ENCODE measurements at regions not wholly inside any gene's neighbourhood (a gene's known extent, or its start where the extent isn't known, plus 50 kb on each side); places are given as distances from the start of the nearest gene placed in this dataset.

DNA sequence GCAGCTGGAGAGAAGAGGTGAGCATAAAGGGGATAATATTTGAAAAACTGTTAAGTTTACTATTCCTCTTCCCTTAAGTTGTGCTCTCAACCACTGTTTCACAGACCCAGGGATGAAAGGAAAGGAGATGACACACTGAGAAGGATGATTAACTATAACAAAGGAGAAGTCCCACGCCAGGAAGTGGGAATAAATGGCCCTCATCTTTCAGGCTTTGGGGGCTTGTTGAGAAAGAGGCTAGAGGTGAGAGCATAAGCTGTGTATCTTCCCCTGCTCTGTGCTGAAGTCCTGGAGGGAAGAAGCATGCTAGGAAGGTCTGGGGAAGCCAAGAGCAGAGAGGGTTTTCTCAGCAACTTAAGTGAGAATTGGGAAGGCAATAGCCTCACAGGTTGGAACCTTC is 399.1 kb upstream of the ATP5MC3 start:
- no peak overlapping the region for H3K4me3 ChIP-seq (ENCODE audit: low read depth, low read length)
- TF ChIP-seq, protein P1, sequence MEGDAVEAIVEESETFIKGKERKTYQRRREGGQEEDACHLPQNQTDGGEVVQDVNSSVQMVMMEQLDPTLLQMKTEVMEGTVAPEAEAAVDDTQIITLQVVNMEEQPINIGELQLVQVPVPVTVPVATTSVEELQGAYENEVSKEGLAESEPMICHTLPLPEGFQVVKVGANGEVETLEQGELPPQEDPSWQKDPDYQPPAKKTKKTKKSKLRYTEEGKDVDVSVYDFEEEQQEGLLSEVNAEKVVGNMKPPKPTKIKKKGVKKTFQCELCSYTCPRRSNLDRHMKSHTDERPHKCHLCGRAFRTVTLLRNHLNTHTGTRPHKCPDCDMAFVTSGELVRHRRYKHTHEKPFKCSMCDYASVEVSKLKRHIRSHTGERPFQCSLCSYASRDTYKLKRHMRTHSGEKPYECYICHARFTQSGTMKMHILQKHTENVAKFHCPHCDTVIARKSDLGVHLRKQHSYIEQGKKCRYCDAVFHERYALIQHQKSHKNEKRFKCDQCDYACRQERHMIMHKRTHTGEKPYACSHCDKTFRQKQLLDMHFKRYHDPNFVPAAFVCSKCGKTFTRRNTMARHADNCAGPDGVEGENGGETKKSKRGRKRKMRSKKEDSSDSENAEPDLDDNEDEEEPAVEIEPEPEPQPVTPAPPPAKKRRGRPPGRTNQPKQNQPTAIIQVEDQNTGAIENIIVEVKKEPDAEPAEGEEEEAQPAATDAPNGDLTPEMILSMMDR (IDR thresholded peaks at IDR 0.05; ENCODE audit: low read depth, low read length) = no peak

DNA sequence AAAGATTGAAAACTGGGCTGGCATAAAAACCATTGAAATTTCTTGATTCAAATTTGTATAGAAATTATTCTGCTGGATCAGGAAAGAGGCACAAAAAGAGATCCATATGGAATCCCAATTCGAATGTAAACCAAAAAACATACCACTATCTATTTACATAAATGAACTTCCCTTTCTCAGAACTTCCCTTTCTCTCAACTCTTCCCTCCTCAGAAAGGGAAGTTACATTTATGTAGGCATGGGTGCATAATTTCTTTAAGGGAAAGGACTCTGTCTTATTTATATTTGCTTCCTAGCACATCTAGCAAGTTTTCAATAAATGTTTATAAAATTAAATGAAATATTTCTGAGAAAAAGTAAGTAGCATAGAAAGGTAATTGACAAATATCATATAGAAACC is 398.1 kb upstream of the ATP5MC3 start:
- TF ChIP-seq, protein P1 (IDR thresholded peaks at IDR 0.05; ENCODE audit: low read depth, low read length) = no peak
- no peak overlapping the region for H3K4me3 ChIP-seq (ENCODE audit: low read depth, low read length)

DNA sequence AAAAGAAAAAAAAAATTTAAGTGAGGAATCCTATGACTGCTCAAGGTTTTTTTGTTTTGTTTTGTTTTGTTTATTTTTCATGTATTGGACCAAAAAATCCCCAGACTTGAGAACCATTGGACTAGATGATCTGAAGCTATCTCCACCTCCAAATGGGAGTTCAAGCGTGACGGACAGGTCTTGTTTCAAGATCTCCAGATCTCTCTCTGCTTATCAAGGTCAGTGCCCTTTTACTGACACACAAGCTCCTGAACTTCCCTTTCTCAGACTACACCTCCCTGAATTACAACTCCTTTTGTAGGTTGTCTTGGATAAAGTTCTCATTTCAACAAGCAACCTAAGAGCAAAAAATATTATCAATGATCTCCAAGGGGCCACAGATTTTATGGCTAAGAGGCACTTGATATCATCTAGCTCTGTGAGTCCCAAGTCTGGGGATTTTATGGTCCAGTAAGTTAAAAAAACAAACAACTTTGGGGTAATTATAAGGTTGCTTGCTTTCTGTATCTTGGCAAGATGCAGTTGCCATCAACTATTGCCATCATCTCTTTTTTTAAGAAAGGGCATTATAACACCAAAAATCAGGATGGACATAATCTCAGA is 396.0 kb upstream of the ATP5MC3 start:
- TF ChIP-seq, protein P1 (IDR thresholded peaks at IDR 0.05; ENCODE audit: low read depth, low read length) = no peak
- no peak overlapping the region for H3K4me3 ChIP-seq (ENCODE audit: low read depth, low read length)

DNA sequence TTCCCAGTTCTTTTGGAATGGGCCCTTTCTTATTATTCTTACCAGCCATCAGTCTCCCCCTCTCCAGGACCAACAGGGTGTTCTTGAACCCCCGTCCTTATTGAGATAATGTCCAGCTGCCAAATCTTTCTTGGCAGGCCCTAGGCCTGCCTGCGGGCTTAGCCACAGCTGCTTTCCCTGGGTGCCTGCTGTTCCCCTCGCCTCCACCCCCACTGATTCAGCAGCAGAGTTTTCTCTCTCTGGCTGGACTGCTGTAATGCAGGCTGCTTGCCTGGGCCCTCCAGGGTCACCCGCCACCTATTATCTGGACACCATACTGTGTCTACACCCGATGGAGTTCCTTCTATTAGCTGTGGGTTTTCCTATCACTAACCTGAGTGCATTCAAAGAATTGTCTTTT is 395.4 kb upstream of the ATP5MC3 start:
- TF ChIP-seq, protein P1 (IDR thresholded peaks at IDR 0.05; ENCODE audit: low read depth, low read length) = no peak
- H3K4me3 ChIP-seq (ENCODE audit: low read depth, low read length) = no peak overlapping the region

DNA sequence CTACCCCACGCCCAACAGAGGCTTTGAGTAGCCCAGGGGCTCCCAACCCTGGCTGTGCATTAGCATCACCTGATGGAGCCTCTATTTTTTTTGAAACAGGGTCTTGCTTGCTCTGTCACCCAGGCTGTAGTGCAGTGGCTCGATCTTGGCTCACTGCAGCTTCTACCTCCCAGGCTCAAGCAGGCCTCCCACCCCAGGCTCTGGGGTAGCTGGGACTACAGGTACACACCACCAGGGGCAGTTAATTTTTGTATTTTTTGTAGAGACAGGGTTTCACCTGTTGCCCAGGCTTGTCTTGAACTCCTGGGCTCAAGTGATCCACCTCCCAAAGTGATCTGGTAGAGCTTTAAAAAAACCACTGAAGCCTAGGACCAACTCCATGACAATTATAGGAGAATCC is 394.8 kb upstream of the ATP5MC3 start:
- H3K4me3 ChIP-seq (ENCODE audit: low read depth, low read length) = no peak overlapping the region
- TF ChIP-seq, protein P1 (IDR thresholded peaks at IDR 0.05; ENCODE audit: low read depth, low read length) = no peak

DNA sequence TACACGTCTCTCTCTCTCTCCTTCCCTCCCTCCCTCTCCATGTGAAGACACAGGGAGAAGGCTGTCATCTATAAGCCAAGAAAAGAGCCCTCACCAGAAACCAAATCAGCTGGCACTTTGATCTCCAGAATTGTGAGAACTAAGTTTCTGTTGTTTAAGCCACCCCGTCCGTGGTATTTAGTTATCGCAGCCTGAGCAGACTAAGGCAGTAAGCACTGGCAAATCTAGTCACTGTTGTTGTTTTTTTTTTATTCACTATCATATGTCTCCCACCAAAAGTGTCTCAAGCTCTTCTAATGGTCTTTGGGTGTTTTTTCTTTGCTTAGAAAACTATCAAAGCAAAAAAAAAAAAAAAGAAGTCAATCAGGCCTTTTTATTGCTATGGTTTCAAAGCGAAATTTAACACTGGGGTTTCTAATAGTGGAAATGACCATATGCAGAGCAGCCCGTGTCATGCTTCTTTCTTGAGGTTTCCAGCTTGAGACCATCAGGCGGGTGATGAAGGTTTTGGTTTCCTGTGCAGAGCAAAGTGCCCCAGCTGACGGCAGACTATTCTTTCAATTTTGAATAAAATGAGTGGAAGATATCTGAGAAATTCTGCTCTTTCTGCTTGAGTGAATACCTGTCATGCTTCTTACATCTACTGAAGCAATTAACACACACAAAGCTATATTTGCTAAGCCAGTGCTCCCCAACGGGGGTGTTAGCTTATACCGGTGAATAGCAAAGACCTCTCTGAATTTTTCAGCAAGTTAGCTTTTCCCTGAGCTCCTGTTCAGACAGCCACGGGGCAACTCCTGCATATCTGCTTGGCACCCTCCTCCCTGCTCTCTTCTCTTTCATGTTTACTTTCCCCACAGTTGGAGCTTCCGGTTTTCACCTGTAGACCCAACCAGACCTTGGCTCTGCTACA is 394.1 kb upstream of the ATP5MC3 start:
- H3K4me3 ChIP-seq (ENCODE audit: low read depth, low read length) = no peak overlapping the region
- TF ChIP-seq, protein P1 (IDR thresholded peaks at IDR 0.05; ENCODE audit: low read depth, low read length) = no peak

DNA sequence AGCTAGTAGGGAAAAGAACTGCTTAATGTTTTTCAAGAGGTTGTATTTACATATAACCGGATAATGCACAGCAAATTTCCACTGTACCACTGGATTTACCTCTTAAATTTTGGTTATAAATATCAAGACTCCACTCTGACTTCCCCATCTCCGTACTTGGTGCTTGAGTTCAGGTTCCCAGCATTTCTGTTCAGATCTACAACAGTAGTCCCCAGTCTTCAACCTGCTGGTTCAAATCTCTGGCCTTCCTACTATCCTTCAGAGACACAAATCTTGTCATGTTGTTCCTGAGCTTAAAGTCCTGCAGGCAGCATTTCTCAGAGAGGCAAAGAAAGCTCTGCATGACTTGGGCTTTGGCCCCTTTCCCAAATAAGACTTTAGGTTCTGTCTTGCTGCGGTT is 392.6 kb upstream of the ATP5MC3 start:
- no peak overlapping the region for H3K4me3 ChIP-seq (ENCODE audit: low read depth, low read length)
- TF ChIP-seq, protein P1 (IDR thresholded peaks at IDR 0.05; ENCODE audit: low read depth, low read length) = no peak
